DOHH2 (cell line): ENCODE measurements at regions not wholly inside any gene's neighbourhood (a gene's known extent, or its start where the extent isn't known, plus 50 kb on each side); places are given as distances from the start of the nearest gene placed in this dataset.

Experiments
- CTCF ChIP-seq: fragments of 200-600 bp; sonication (generic); IDR thresholded peaks from one replicate; pipeline ENCODE4 v1.5.1; 2014; ENCODE audit warnings: antibody characterized with exemption, mild to moderate bottlenecking, low read depth, low read length; ENCODE audit not compliant: poor library complexity, severe bottlenecking
- EZH2phosphoT487 ChIP-seq: fragments of 200-600 bp; sonication (generic); IDR thresholded peaks from 2 replicates; pipeline ENCODE4 v1.6.1; 2017; ENCODE audit warnings: borderline replicate concordance, mild to moderate bottlenecking, antibody characterized with exemption, low read length, moderate library complexity, mixed read lengths

GRCh38 chr2:167851876-167852275 lies 395.5 kb downstream of the STK39 start:
- TF ChIP-seq CTCF (no peak), EZH2phosphoT487 (no peak)
